PC-9 (cell line): ENCODE measurements at regions not wholly inside any gene's neighbourhood (a gene's known extent, or its start where the extent isn't known, plus 50 kb on each side); places are given as distances from the start of the nearest gene placed in this dataset.

Source experiments
- BruUV-seq: library from RNA; stranded (reverse); fragments of 400-500 nt; replicated peaks from 2 replicates; lab custom pipeline; 2021; lab: Mats Ljungman, UMichigan
- CTCF ChIA-PET: fragments of 300-600 bp; sonication (Branson Sonifier 250); formaldehyde crosslinking; loops from one replicate; lab custom pipeline; 2022; ENCODE audit warnings: antibody characterized with exemption; lab: Charles Lee
- POLR2A ChIA-PET: fragments of 300-600 bp; sonication (Branson Sonifier 250); formaldehyde crosslinking; loops from one replicate; lab custom pipeline; 2022; ENCODE audit warnings: antibody characterized with exemption; ENCODE audit not compliant: unreplicated experiment; lab: Charles Lee
- DNase-seq, 2 experiments: peaks; one replicate each; pipeline versions ENCODE4 v3.0.0 to v3.0.0-alpha.2; 2015 to 2022; ENCODE audit warnings: mixed read lengths in 1 of 2
- H2AFZ ChIP-seq: fragments of 200-600 bp; sonication (generic); 2 replicates; pipeline ENCODE4 v1.8.1; 2017; ENCODE audit warnings: antibody characterized with exemption
- H3F3A ChIP-seq: fragments of 200-600 bp; sonication (generic); 2 replicates; pipeline ENCODE4 v1.8.1; 2017; ENCODE audit warnings: antibody characterized with exemption, mild to moderate bottlenecking, low read depth; ENCODE audit not compliant: insufficient read depth
- H3K27ac ChIP-seq: fragments of 200-600 bp; sonication (generic); 2 replicates; pipeline ENCODE4 v1.6.1; 2016; ENCODE audit warnings: mixed run types
- H3K27me3 ChIP-seq: fragments of 200-600 bp; sonication (generic); 2 replicates; pipeline ENCODE4 v1.6.1; 2016; ENCODE audit warnings: low read depth, mixed run types; ENCODE audit not compliant: insufficient read depth
- H3K36me3 ChIP-seq: fragments of 200-600 bp; sonication (generic); 2 replicates; pipeline ENCODE4 v1.6.1; 2016; ENCODE audit warnings: low read depth, mixed run types
- H3K4me1 ChIP-seq: fragments of 200-600 bp; sonication (generic); replicated peaks from 2 replicates; pipeline ENCODE4 v1.6.1; 2016; ENCODE audit warnings: mixed run types; ENCODE audit not compliant: insufficient read depth
- H3K4me2 ChIP-seq: fragments of 200-600 bp; sonication (generic); 2 replicates; pipeline ENCODE4 v1.6.1; 2017; ENCODE audit warnings: mixed run types
- H3K4me3 ChIP-seq: fragments of 200-600 bp; sonication (generic); 2 replicates; pipeline ENCODE4 v1.6.1; 2016; ENCODE audit warnings: mixed run types
- H3K79me2 ChIP-seq: fragments of 200-600 bp; sonication (generic); 2 replicates; pipeline ENCODE4 v1.6.1; 2017; ENCODE audit warnings: low read depth, mixed run types
- H3K9me2 ChIP-seq: fragments of 200-600 bp; sonication (generic); 2 replicates; pipeline ENCODE4 v1.8.1; 2017; ENCODE audit warnings: mild to moderate bottlenecking; ENCODE audit not compliant: insufficient read depth
- H3K9me3 ChIP-seq: fragments of 200-600 bp; sonication (generic); 2 replicates; pipeline ENCODE4 v1.8.1; 2016; ENCODE audit warnings: low read depth; ENCODE audit not compliant: insufficient read depth
- H4K20me1 ChIP-seq: fragments of 200-600 bp; sonication (generic); 2 replicates; pipeline ENCODE4 v1.8.1; 2017; ENCODE audit not compliant: insufficient read depth
- CTCF ChIP-seq: fragments of 200-600 bp; sonication (generic); conservative IDR thresholded peaks from 2 replicates; pipeline ENCODE4 v1.6.1; 2017; ENCODE audit warnings: mixed run types, antibody characterized with exemption, mild to moderate bottlenecking, moderate library complexity
- EZH2 ChIP-seq: fragments of 200-600 bp; sonication (generic); IDR thresholded peaks from 2 replicates; pipeline ENCODE4 v1.8.0; 2017; ENCODE audit warnings: antibody characterized with exemption, low read depth
- intact Hi-C: fragments of 100-400 bp; cut with micrococcal nuclease; formaldehyde crosslinking; loops from one replicate; pipeline ENCODE4 v1.10.0; 2022; ENCODE audit not compliant: unreplicated experiment

- no peak for DNase-seq
- Histone ChIP-seq H3K9me2 (no peaks in the 10 kb centered on the region), H3K4me1 (no peaks in the 10 kb centered on the region), H3K27me3 (no peaks in the 10 kb centered on the region), H3F3A (no peaks in the 10 kb centered on the region), H3K36me3 (no peaks in the 10 kb centered on the region), H3K79me2 (no peaks in the 10 kb centered on the region), H3K4me2 (no peak overlapping the region), H3K4me3 (no peak overlapping the region), H3K9me3 (no peaks in the 10 kb centered on the region), H3K27ac (no peak overlapping the region), H4K20me1 (no peaks in the 10 kb centered on the region), H2AFZ (no peak overlapping the region)
- intact Hi-C loops: no loop called here
- ChIA-PET POLR2A (no interaction called here), CTCF (no interaction called here)
- TF ChIP-seq CTCF: no peak
- TF ChIP-seq EZH2: no peak
- BruUV-seq: no TSS peak
These were observed 67.0 kb upstream of the CSRP2 start for GRCh38 chr12:76945867-76946266.

GRCh38 chr12:76944892-76945291 is 66.1 kb upstream of the CSRP2 start:
- no peaks in the 10 kb centered on the region for H3K79me2 ChIP-seq
- CTCF ChIA-PET: no interaction called here
- H2AFZ ChIP-seq: no peak overlapping the region
- no peaks in the 10 kb centered on the region for H4K20me1 ChIP-seq
- H3K9me3 ChIP-seq: no peaks in the 10 kb centered on the region
- no peak for TF ChIP-seq CTCF
- H3K4me1 ChIP-seq: no peaks in the 10 kb centered on the region
- no peaks in the 10 kb centered on the region for H3K27me3 ChIP-seq
- POLR2A ChIA-PET: no interaction called here
- H3F3A ChIP-seq: no peaks in the 10 kb centered on the region
- H3K4me2 ChIP-seq: no peak overlapping the region
- intact Hi-C loops: no loop called here
- H3K36me3 ChIP-seq: no peaks in the 10 kb centered on the region
- no TSS peak for BruUV-seq
- H3K27ac ChIP-seq: no peak overlapping the region
- H3K4me3 ChIP-seq: no peak overlapping the region
- H3K9me2 ChIP-seq: no peaks in the 10 kb centered on the region
- DNase-seq: no peak

- Histone ChIP-seq H3K9me2 (no peaks in the 10 kb centered on the region), H3K4me2 (no peak overlapping the region), H2AFZ (no peak overlapping the region), H3K4me1 (no peaks in the 10 kb centered on the region), H3K27ac (no peak overlapping the region), H3K79me2 (no peaks in the 10 kb centered on the region), H3K4me3 (no peak overlapping the region), H4K20me1 (no peaks in the 10 kb centered on the region), H3F3A (no peaks in the 10 kb centered on the region), H3K9me3 (no peaks in the 10 kb centered on the region), H3K36me3 (no peaks in the 10 kb centered on the region), H3K27me3 (no peaks in the 10 kb centered on the region)
- POLR2A ChIA-PET: no interaction called here
- CTCF ChIA-PET: no interaction called here
- TF ChIP-seq CTCF (no peak), EZH2 (no peak)
- BruUV-seq: no TSS peak
- DNase-seq: no peak
- intact Hi-C loops: no loop called here
These were observed 64.2 kb upstream of the CSRP2 start for GRCh38 chr12:76943008-76943407.
